GM23248 (cell line): ENCODE measurements at regions not wholly inside any gene's neighbourhood (a gene's known extent, or its start where the extent isn't known, plus 50 kb on each side); places are given as distances from the start of the nearest gene placed in this dataset.

ENCODE experiments used
- DNase-seq: peaks from one replicate; pipeline ENCODE4 v3.0.0-alpha.2; 2015
- H2AFZ ChIP-seq: fragments of 200-600 bp; sonication (generic); 2 replicates; pipeline ENCODE4 v1.6.1; 2016; ENCODE audit warnings: antibody characterized with exemption
- H3F3A ChIP-seq: fragments of 200-600 bp; sonication (generic); 2 replicates; pipeline ENCODE4 v1.6.1; 2016; ENCODE audit warnings: mild to moderate bottlenecking, antibody characterized with exemption, mixed run types; ENCODE audit not compliant: insufficient read depth
- H3K27ac ChIP-seq: fragments of 200-600 bp; sonication (generic); 2 replicates; pipeline ENCODE4 v1.5.1; 2016; ENCODE audit warnings: mild to moderate bottlenecking
- H3K27me3 ChIP-seq: fragments of 200-600 bp; sonication (generic); replicated peaks from 2 replicates; pipeline ENCODE4 v1.6.1; 2016; ENCODE audit warnings: mild to moderate bottlenecking; ENCODE audit not compliant: insufficient read depth
- H3K36me3 ChIP-seq: fragments of 200-600 bp; sonication (generic); 2 replicates; pipeline ENCODE4 v1.6.1; 2016; ENCODE audit warnings: low read depth, mild to moderate bottlenecking
- H3K4me1 ChIP-seq: fragments of 200-600 bp; sonication (generic); 2 replicates; pipeline ENCODE4 v1.6.1; 2016; ENCODE audit warnings: mild to moderate bottlenecking; ENCODE audit not compliant: insufficient read depth
- H3K4me2 ChIP-seq: fragments of 200-600 bp; sonication (generic); one replicate; pipeline ENCODE4 v1.6.1; 2016; ENCODE audit warnings: mild to moderate bottlenecking; ENCODE audit not compliant: unreplicated experiment
- H3K4me3 ChIP-seq: fragments of 200-600 bp; sonication (generic); 2 replicates; pipeline ENCODE4 v1.5.1; 2016; ENCODE audit warnings: mild to moderate bottlenecking
- H3K79me2 ChIP-seq: fragments of 200-600 bp; sonication (generic); 2 replicates; pipeline ENCODE4 v1.6.1; 2016; ENCODE audit warnings: mild to moderate bottlenecking; ENCODE audit not compliant: insufficient read depth
- H3K9ac ChIP-seq: fragments of 200-600 bp; sonication (generic); 2 replicates; pipeline ENCODE4 v1.6.1; 2016; ENCODE audit warnings: mild to moderate bottlenecking
- H3K9me2 ChIP-seq: fragments of 200-600 bp; sonication (generic); 2 replicates; pipeline ENCODE4 v1.6.1; 2016; ENCODE audit warnings: mixed run types, mild to moderate bottlenecking, moderate library complexity; ENCODE audit not compliant: insufficient read depth
- H3K9me3 ChIP-seq: fragments of 200-600 bp; sonication (generic); one replicate; pipeline ENCODE4 v1.6.1; 2017; ENCODE audit warnings: low read depth
- H4K20me1 ChIP-seq: fragments of 200-600 bp; sonication (generic); 2 replicates; pipeline ENCODE4 v1.6.0; 2016; ENCODE audit not compliant: insufficient read depth
- EZH2 ChIP-seq: fragments of 200-600 bp; sonication (generic); IDR thresholded peaks from 2 replicates; pipeline ENCODE4 v1.6.1; 2018; ENCODE audit warnings: antibody characterized with exemption, mild to moderate bottlenecking; ENCODE audit not compliant: insufficient read depth, poor library complexity, severe bottlenecking
- EZH2phosphoT487 ChIP-seq: fragments of 200-600 bp; sonication (generic); IDR thresholded peaks from 2 replicates; pipeline ENCODE4 v1.6.1; 2018; ENCODE audit warnings: antibody characterized with exemption, moderate library complexity, mild to moderate bottlenecking, low read depth; ENCODE audit not compliant: insufficient read depth
- WGBS, 2 experiments: methylation state at CpG; one replicate each; pipeline ENCODE4 v1.1.6; 2015 to 2017; ENCODE audit warnings: low lambda C conversion rate in 2 of 2, low coverage in 1 of 2; ENCODE audit errors: missing lambda C conversion rate in 2 of 2; 5-methylcytosine and 5-hydroxymethylcytosine counted together
- in situ Hi-C: fragments of 300-500 bp; cut with MboI; formaldehyde crosslinking; loops from 2 replicates; pipeline ENCODE4 v1.15.0; 2020

DNA sequence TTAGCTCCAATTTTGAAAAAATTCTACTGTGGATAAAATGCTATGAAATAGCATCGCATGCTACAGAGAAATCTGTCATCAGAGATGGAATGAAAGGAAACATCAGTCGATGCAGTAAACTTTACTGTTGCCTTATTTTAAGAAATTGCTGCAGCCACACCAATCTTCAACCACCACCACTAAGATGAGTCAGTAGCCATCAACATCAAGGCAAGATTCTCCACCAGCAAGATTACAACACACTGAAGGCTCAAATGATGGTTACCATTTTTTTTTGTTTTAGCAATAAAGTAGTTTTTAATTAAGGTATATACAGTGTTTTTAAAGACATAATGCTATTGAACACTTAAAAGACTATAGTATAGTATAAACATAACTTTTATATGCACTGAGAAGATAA lies 95.6 kb upstream of the JUN start:
- Histone ChIP-seq H3F3A (peaks cover 40% of the 10 kb centered on the region), H3K36me3 (no peaks in the 10 kb centered on the region), H3K4me1 (peaks cover 44% of the 10 kb centered on the region), H3K79me2 (no peaks in the 10 kb centered on the region), H3K4me3 (no peak overlapping the region), H3K27me3 (no peaks in the 10 kb centered on the region), H3K9me3 (no peaks in the 10 kb centered on the region), H3K9me2 (no peaks in the 10 kb centered on the region), H3K27ac (0 out of 2 replicates have a peak overlapping the region, but pooled peaks have one; percentile 7), H3K9ac (no peak overlapping the region), H4K20me1 (no peaks in the 10 kb centered on the region), H3K4me2 (no peak overlapping the region), H2AFZ (no peak overlapping the region)
- WGBS, 2 experiments, result 43 to 61% methylated on average over 2 of the region's 2 CpGs
- TF ChIP-seq EZH2phosphoT487 (no peak), EZH2 (no peak)
- peak; percentile 66 for DNase-seq
- in situ Hi-C loops, result no loop called here

DNA sequence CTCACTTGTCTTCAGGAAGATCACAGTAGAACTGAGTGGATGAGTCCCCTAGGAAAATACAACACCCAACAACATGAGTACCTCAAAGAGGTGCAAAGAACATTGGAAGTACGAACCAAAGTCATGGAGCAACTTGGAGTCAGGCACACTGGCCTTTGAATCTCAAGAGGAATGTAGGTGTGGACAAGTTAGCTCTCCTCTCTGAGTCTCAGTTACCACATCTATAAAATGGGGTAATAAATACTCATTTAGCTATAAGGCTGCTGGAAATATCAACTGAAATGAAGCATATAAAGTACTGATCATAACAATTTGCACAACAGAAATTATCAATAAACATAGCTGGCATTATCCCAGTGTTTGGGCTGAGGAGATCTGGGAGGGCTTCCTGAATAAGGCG lies 96.7 kb upstream of the JUN start:
- DNase-seq, result no peak
- Histone ChIP-seq H3F3A (peaks cover 33% of the 10 kb centered on the region), H3K9me3 (no peaks in the 10 kb centered on the region), H3K27ac (no peak overlapping the region), H4K20me1 (no peaks in the 10 kb centered on the region), H3K27me3 (no peaks in the 10 kb centered on the region), H3K4me1 (peaks cover 38% of the 10 kb centered on the region), H3K36me3 (no peaks in the 10 kb centered on the region), H3K9ac (no peak overlapping the region), H3K9me2 (no peaks in the 10 kb centered on the region), H3K4me2 (no peak overlapping the region), H3K4me3 (no peak overlapping the region), H3K79me2 (no peaks in the 10 kb centered on the region), H2AFZ (no peak overlapping the region)
- WGBS, 2 experiments, result 93 to 95% methylated on average over 2 of the region's 2 CpGs
- in situ Hi-C loops, result no loop called here
- TF ChIP-seq EZH2 (no peak), EZH2phosphoT487 (no peak)

DNA sequence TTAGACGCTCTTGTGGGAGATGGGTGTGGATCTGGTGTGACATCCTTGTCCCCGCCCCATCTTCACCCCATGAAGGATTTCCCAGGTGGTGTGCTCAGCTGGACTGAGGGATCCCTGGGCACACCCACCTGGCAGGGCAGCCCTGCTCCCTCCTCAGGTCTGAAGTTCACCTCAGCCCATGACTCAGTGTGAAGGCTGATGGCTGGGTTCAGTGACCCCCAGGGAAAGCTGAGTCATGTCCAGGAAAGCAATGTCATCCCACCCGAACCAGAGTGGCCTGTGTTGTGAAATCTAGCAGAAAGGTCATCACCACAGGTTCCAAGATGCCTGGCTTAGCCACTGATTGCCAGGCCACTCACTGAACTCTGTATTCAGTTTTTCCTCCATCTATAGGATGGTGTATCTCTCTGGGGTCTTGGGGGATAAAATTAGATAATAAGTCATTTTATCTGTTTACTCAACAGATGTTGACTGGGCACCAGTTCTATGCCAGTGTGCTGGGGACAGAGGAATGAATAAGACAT lies 97.7 kb upstream of the JUN start:
- Histone ChIP-seq H3K36me3 (no peaks in the 10 kb centered on the region), H3K79me2 (no peaks in the 10 kb centered on the region), H3K4me3 (no peak overlapping the region), H3K9me3 (no peaks in the 10 kb centered on the region), H3K27ac (no peak overlapping the region), H3K27me3 (no peaks in the 10 kb centered on the region), H2AFZ (no peak overlapping the region), H3K9ac (no peak overlapping the region), H3K9me2 (no peaks in the 10 kb centered on the region), H3F3A (peaks cover 32% of the 10 kb centered on the region), H3K4me2 (no peak overlapping the region), H3K4me1 (peaks cover 47% of the 10 kb centered on the region), H4K20me1 (no peaks in the 10 kb centered on the region)
- in situ Hi-C loops, result no loop called here
- peak; percentile 79 for DNase-seq
- WGBS, 2 experiments, result 46 to 56% methylated on average over 3 of the region's 3 CpGs
- TF ChIP-seq EZH2phosphoT487, result no peak
- no peak for TF ChIP-seq EZH2

DNA sequence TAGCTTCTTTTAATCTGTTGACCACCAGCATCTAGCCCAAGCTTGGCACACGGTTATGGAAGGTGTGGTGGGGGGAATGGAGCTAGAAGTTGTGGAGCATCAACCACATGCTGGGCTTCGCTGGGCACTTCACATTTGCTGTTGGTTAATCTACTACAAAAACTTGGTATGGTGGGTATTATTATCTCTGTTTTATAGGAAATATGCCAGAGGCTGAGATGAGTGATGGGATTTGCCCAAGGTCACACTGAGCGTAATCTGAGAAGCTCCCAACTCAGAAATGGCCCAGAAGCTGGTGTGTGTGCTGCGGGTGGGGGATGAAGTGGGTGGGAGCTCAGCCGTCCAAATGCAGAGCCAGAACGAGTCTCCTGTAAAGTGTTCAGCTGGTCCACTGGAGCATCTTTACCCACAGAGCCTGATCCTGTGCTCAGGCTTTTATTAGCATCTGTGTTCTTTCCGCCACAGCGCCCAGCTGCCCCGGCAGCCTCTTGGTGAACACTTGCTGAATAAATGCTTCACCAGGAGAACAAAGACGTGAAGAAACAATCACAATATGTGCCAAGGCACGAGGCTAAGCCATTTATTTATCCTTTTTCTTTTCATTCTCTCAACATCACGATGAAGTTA lies 98.6 kb upstream of the JUN start:
- in situ Hi-C loops, result no loop called here
- peak overlapping the region; percentile 81 for H3K27ac ChIP-seq

More for the DNA sequence above, 98.6 kb upstream of the JUN start:
- DNase-seq, result no peak
- Histone ChIP-seq H3K36me3 (no peaks in the 10 kb centered on the region), H3F3A (peaks cover 32% of the 10 kb centered on the region), H3K4me1 (peaks cover 56% of the 10 kb centered on the region), H3K79me2 (no peaks in the 10 kb centered on the region), H3K9me3 (no peaks in the 10 kb centered on the region), H3K27me3 (no peaks in the 10 kb centered on the region), H4K20me1 (no peaks in the 10 kb centered on the region), H2AFZ (no peak overlapping the region), H3K9me2 (no peaks in the 10 kb centered on the region), H3K4me2 (peak overlapping the region; percentile 56), H3K9ac (peak overlapping the region; percentile 54), H3K4me3 (no peak overlapping the region)
- TF ChIP-seq EZH2phosphoT487, result no peak
- no peak for TF ChIP-seq EZH2
- WGBS, 2 experiments, result 84 to 88% methylated on average over 12 of the region's 12 CpGs
